ENCODE measurements at regions not wholly inside any gene's neighbourhood (a gene's known extent, or its start where the extent isn't known, plus 50 kb on each side); places are given as distances from the start of the nearest gene placed in this dataset.
"Not testable (repeated sequence)": the region's sequence is repeated elsewhere in the genome, so short reads cannot be mapped to it uniquely, and the experiment has no call there.

GRCh38 chr2:110287253-110287652, 74.9 kb upstream of the MTLN start:
- DNase-seq = not testable (repeated sequence)

- DNase-seq = not testable (repeated sequence)
Measured at GRCh38 chr2:110285002-110285401, 72.7 kb upstream of the MTLN start.

GRCh38 chr2:110280804-110281203, 68.5 kb upstream of the MTLN start:
- DNase-seq = not testable (repeated sequence)

GRCh38 chr2:110277054-110277453, 64.7 kb upstream of the MTLN start:
- not testable (repeated sequence) for DNase-seq

GRCh38 chr2:110276092-110276491, 63.7 kb upstream of the MTLN start:
- DNase-seq = not testable (repeated sequence)

GRCh38 chr2:110269674-110270073, 57.3 kb upstream of the MTLN start:
- not testable (repeated sequence) for DNase-seq

GRCh38 chr2:110267828-110268407, 55.6 kb upstream of the MTLN start:
- DNase-seq = not testable (repeated sequence)

- DNase-seq = not testable (repeated sequence)
Measured at GRCh38 chr2:110264804-110265203, 52.5 kb upstream of the MTLN start.

GRCh38 chr2:110264076-110264681, 51.8 kb upstream of the MTLN start:
- not testable (repeated sequence) for DNase-seq

- DNase-seq = not testable (repeated sequence)
Measured at GRCh38 chr2:110263462-110263861, 51.1 kb upstream of the MTLN start.

Measured in fibroblast of upper back skin (primary cell).